K562 (cell line): ENCODE measurements at regions not wholly inside any gene's neighbourhood (a gene's known extent, or its start where the extent isn't known, plus 50 kb on each side); places are given as distances from the start of the nearest gene placed in this dataset.

Experiments used
- POLR2AphosphoS5 ChIP-seq: IDR thresholded peaks from 2 replicates; pipeline ENCODE4 v1.6.1; 2011; ENCODE audit warnings: mild to moderate bottlenecking, low read depth, low read length, moderate library complexity; ENCODE audit not compliant: control insufficient read depth, insufficient read depth
- RBM25 ChIP-seq: fragments of 200-400 bp; formaldehyde crosslinking; IDR thresholded peaks from 2 replicates; pipeline ENCODE4 v1.6.1; 2018; ENCODE audit warnings: low read length, low read depth, moderate library complexity; ENCODE audit not compliant: severe bottlenecking
- SP1 ChIP-seq: sonication (generic); formaldehyde crosslinking; IDR thresholded peaks from 2 replicates; pipeline ENCODE4 v1.8.1; 2022; ENCODE audit warnings: mild to moderate bottlenecking, missing genetic modification reagents

GRCh38 chr19:5250127-5250659 is 90.4 kb downstream of the PTPRS start:
- TF ChIP-seq RBM25 (no peak), SP1 (CRISPR knock-in tag) (no peak), POLR2AphosphoS5 (no peak)
